MM.1S (cell line): ENCODE measurements at regions not wholly inside any gene's neighbourhood (a gene's known extent, or its start where the extent isn't known, plus 50 kb on each side); places are given as distances from the start of the nearest gene placed in this dataset.

ENCODE experiments used
- CTCF ChIP-seq: fragments of 300-600 bp; sonication (generic); IDR thresholded peaks from 2 replicates; pipeline ENCODE4 v1.5.1; 2016; ENCODE audit warnings: antibody characterized with exemption, low read length, mixed read lengths
- EZH2 ChIP-seq: fragments of 300-600 bp; sonication (generic); optimal IDR thresholded peaks from 2 replicates; pipeline ENCODE3; 2017; ENCODE audit warnings: low read depth, mild to moderate bottlenecking, antibody characterized with exemption, low read length, mixed read lengths

GRCh38 chr2:120863146-120863545 lies 127.5 kb downstream of the GLI2 start:
- TF ChIP-seq CTCF = no peak
- no peak for TF ChIP-seq EZH2
